Kidney epithelial cell (primary cell): ENCODE measurements at regions not wholly inside any gene's neighbourhood (a gene's known extent, or its start where the extent isn't known, plus 50 kb on each side); places are given as distances from the start of the nearest gene placed in this dataset.

Experiments
- DNase-seq: peaks from one replicate; pipeline ENCODE4 v3.0.0-alpha.2; 2010; ENCODE audit warnings: low read depth
- H3K27me3 ChIP-seq: 2 replicates; pipeline ENCODE4 v1.6.0; 2011; ENCODE audit warnings: low read length; ENCODE audit not compliant: control insufficient read depth, insufficient read depth
- H3K36me3 ChIP-seq: 2 replicates; pipeline ENCODE4 v1.5.1; 2011; ENCODE audit warnings: low read length; ENCODE audit not compliant: control insufficient read depth, insufficient read depth
- H3K4me3 ChIP-seq: 2 replicates; pipeline ENCODE4 v1.5.1; 2011; ENCODE audit warnings: low read depth, mild to moderate bottlenecking, control low read depth, low read length
- CTCF ChIP-seq: IDR thresholded peaks from 2 replicates; pipeline ENCODE4 v1.5.1; 2011; ENCODE audit warnings: mild to moderate bottlenecking, moderate library complexity, low read length, control low read depth, inconsistent platforms; ENCODE audit not compliant: insufficient read depth, poor library complexity, severe bottlenecking

GRCh38 chr7:41755096-41755495 lies 52.2 kb upstream of the INHBA start:
- no peaks in the 10 kb centered on the region for H3K27me3 ChIP-seq
- no peak overlapping the region for H3K4me3 ChIP-seq
- no peaks in the 10 kb centered on the region for H3K36me3 ChIP-seq
- no peak for DNase-seq
- TF ChIP-seq CTCF, result no peak

DNA sequence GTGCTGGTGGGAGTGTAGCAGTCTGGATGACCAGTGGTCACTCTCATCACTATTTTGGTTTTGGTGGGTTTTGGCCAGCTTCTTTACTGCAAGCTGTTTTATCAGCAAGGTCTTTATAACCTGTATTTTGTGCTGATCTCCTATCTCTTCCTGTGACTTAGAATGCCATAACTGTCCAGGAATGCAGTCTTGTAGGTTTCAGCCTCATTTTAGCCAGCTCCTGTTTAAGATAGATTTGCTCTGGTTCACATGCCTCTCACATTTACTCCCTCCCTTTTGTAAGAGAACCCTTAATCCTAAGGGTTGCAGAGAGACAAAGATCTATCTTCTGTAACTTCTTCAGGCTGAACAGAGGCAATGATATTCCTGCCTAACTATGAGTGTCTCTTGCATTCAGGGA lies 51.2 kb upstream of the INHBA start:
- no peak for TF ChIP-seq CTCF
- H3K4me3 ChIP-seq, result no peak overlapping the region
- no peaks in the 10 kb centered on the region for H3K36me3 ChIP-seq
- H3K27me3 ChIP-seq, result no peaks in the 10 kb centered on the region
- no peak for DNase-seq
